ENCODE measurements at regions not wholly inside any gene's neighbourhood (a gene's known extent, or its start where the extent isn't known, plus 50 kb on each side); places are given as distances from the start of the nearest gene placed in this dataset.
A peak's percentile ranks its signal among the peaks of the same experiment; 100 is the strongest.

GRCh38 chr12:75744607-75745256, 233.3 kb upstream of the KRR1 start:
- intact Hi-C loops (cut with micrococcal nuclease; ENCODE audit: unreplicated experiment): no loop called here
- POLR2A ChIA-PET: interaction anchor here (0.5 to 1.0 kb wide), 3 partner anchors 287 to 298 kb away, joined by 3 to 6 read pairs (median 3); partner anchors contain the start of gene PHLDA1
- peaks cover 9% of the 10 kb centered on the region for H3K9me3 Mint-ChIP-seq (ENCODE audit: unreplicated experiment)

GRCh38 chr12:75742961-75743360, 231.6 kb upstream of the KRR1 start:
- H3K4me1 ChIP-seq: peaks cover 19% of the 10 kb centered on the region
- DNase-seq: no peak
- H3K4me3 ChIP-seq (ENCODE audit: low read depth, low read length): no peak overlapping the region
- H3K9me3 Mint-ChIP-seq (ENCODE audit: unreplicated experiment): peaks cover 9% of the 10 kb centered on the region
- intact Hi-C loops (cut with micrococcal nuclease; ENCODE audit: unreplicated experiment): no loop called here
- no peaks in the 10 kb centered on the region for H3K36me3 ChIP-seq (ENCODE audit: control insufficient read depth, insufficient read depth, low read length)
- ChIA-PET POLR2A (no interaction called here), CTCF (no interaction called here)
- H3K27ac Mint-ChIP-seq (ENCODE audit: unreplicated experiment): no peak overlapping the region
- H3K36me3 Mint-ChIP-seq (ENCODE audit: insufficient read depth, unreplicated experiment): no peaks in the 10 kb centered on the region
- no peak overlapping the region for H3K4me3 Mint-ChIP-seq (ENCODE audit: unreplicated experiment)
- no peak for TF ChIP-seq CTCF (IDR thresholded peaks at IDR 0.05; ENCODE audit: insufficient read depth in 1 of 2, low read depth in 1 of 2, low read length in 1 of 2, severe bottlenecking in 1 of 2, unreplicated experiment in 1 of 2)
- no TSS peak for BruUV-seq (replicated peaks)
- H3K9me3 ChIP-seq: no peaks in the 10 kb centered on the region
- H3K27me3 Mint-ChIP-seq (ENCODE audit: insufficient read depth, unreplicated experiment): no peaks in the 10 kb centered on the region
- H3K4me1 Mint-ChIP-seq (ENCODE audit: low read depth, unreplicated experiment): peaks cover 18% of the 10 kb centered on the region
- H3K27me3 ChIP-seq (replicated peaks; ENCODE audit: control insufficient read depth, insufficient read depth, low read length): no peaks in the 10 kb centered on the region

More at GRCh38 chr12:75744607-75745256, 233.3 kb upstream of the KRR1 start:
- Mint-ChIP-seq H3K36me3 (ENCODE audit: insufficient read depth, unreplicated experiment) (no peaks in the 10 kb centered on the region), H3K27ac (ENCODE audit: unreplicated experiment) (peak overlapping the region; percentile 66), H3K4me3 (ENCODE audit: unreplicated experiment) (peak overlapping the region; percentile 43), H3K4me1 (ENCODE audit: low read depth, unreplicated experiment) (peaks cover 18% of the 10 kb centered on the region), H3K27me3 (ENCODE audit: insufficient read depth, unreplicated experiment) (no peaks in the 10 kb centered on the region)
- Histone ChIP-seq H3K36me3 (ENCODE audit: control insufficient read depth, insufficient read depth, low read length) (no peaks in the 10 kb centered on the region), H3K27me3 (replicated peaks; ENCODE audit: control insufficient read depth, insufficient read depth, low read length) (no peaks in the 10 kb centered on the region), H3K4me3 (ENCODE audit: low read depth, low read length) (no peak overlapping the region), H3K4me1 (peaks cover 19% of the 10 kb centered on the region), H3K9me3 (no peaks in the 10 kb centered on the region)
- DNase-seq: peak in 1 of 2 experiments; percentile 21
- CTCF ChIA-PET: no interaction called here
- no peak for TF ChIP-seq CTCF (IDR thresholded peaks at IDR 0.05; ENCODE audit: insufficient read depth in 1 of 2, low read depth in 1 of 2, low read length in 1 of 2, severe bottlenecking in 1 of 2, unreplicated experiment in 1 of 2)
- no TSS peak for BruUV-seq (replicated peaks)

GRCh38 chr12:75742048-75742447, 230.6 kb upstream of the KRR1 start:
- Mint-ChIP-seq H3K9me3 (ENCODE audit: unreplicated experiment) (peaks cover 9% of the 10 kb centered on the region), H3K4me1 (ENCODE audit: low read depth, unreplicated experiment) (peaks cover 24% of the 10 kb centered on the region), H3K27ac (ENCODE audit: unreplicated experiment) (no peak overlapping the region), H3K27me3 (ENCODE audit: insufficient read depth, unreplicated experiment) (no peaks in the 10 kb centered on the region), H3K4me3 (ENCODE audit: unreplicated experiment) (no peak overlapping the region), H3K36me3 (ENCODE audit: insufficient read depth, unreplicated experiment) (no peaks in the 10 kb centered on the region)
- POLR2A ChIA-PET: no interaction called here
- no peak for TF ChIP-seq CTCF (IDR thresholded peaks at IDR 0.05; ENCODE audit: insufficient read depth in 1 of 2, low read depth in 1 of 2, low read length in 1 of 2, severe bottlenecking in 1 of 2, unreplicated experiment in 1 of 2)
- H3K4me1 ChIP-seq: peaks cover 19% of the 10 kb centered on the region
- H3K9me3 ChIP-seq: no peaks in the 10 kb centered on the region
- no peak overlapping the region for H3K4me3 ChIP-seq (ENCODE audit: low read depth, low read length)
- DNase-seq: no peak
- H3K27me3 ChIP-seq (replicated peaks; ENCODE audit: control insufficient read depth, insufficient read depth, low read length): no peaks in the 10 kb centered on the region
- CTCF ChIA-PET: no interaction called here
- BruUV-seq (replicated peaks): no TSS peak
- no peaks in the 10 kb centered on the region for H3K36me3 ChIP-seq (ENCODE audit: control insufficient read depth, insufficient read depth, low read length)
- intact Hi-C loops (cut with micrococcal nuclease; ENCODE audit: unreplicated experiment): no loop called here
